ENCODE measurements at regions not wholly inside any gene's neighbourhood (a gene's known extent, or its start where the extent isn't known, plus 50 kb on each side); places are given as distances from the start of the nearest gene placed in this dataset.

- no peak for TF ChIP-seq CTCF (conservative IDR thresholded peaks at IDR 0.05)
- TF ChIP-seq ZFX (IDR thresholded peaks at IDR 0.05) = no peak
- no peak overlapping the region for H3K27ac ChIP-seq
These were observed 50.7 kb upstream of the H6PD start for GRCh38 chr1:9183898-9184297.

GRCh38 chr1:9184749-9185148, 49.8 kb upstream of the H6PD start:
- no peak overlapping the region for H3K27ac ChIP-seq
- no peak for TF ChIP-seq ZFX (IDR thresholded peaks at IDR 0.05)
